Endothelial cell (in vitro differentiated cells): ENCODE measurements at regions not wholly inside any gene's neighbourhood (a gene's known extent, or its start where the extent isn't known, plus 50 kb on each side); places are given as distances from the start of the nearest gene placed in this dataset.
A peak's percentile ranks its signal among the peaks of the same experiment; 100 is the strongest.

Source experiments
- DNase-seq: peaks from one replicate; pipeline ENCODE4 v3.0.0; 2021; ENCODE audit warnings: low spot score
- H3K27ac Mint-ChIP-seq: one replicate; pipeline ENCODE4 v1.8.0; 2021; ENCODE audit warnings: mixed read lengths, inconsistent platforms; ENCODE audit not compliant: unreplicated experiment
- H3K27me3 Mint-ChIP-seq: one replicate; pipeline ENCODE4 v1.8.0; 2021; ENCODE audit warnings: mild to moderate bottlenecking, moderate library complexity, mixed read lengths, inconsistent platforms; ENCODE audit not compliant: unreplicated experiment
- H3K36me3 Mint-ChIP-seq: one replicate; pipeline ENCODE4 v1.8.0; 2021; ENCODE audit warnings: mild to moderate bottlenecking, low read depth, mixed read lengths, inconsistent platforms; ENCODE audit not compliant: unreplicated experiment
- H3K4me1 Mint-ChIP-seq: one replicate; pipeline ENCODE4 v1.8.0; 2021; ENCODE audit warnings: mild to moderate bottlenecking, mixed read lengths, inconsistent platforms; ENCODE audit not compliant: unreplicated experiment
- H3K4me3 Mint-ChIP-seq: one replicate; pipeline ENCODE4 v1.8.0; 2021; ENCODE audit warnings: mild to moderate bottlenecking, mixed read lengths, inconsistent platforms; ENCODE audit not compliant: unreplicated experiment
- H3K9me3 Mint-ChIP-seq: one replicate; pipeline ENCODE4 v1.8.0; 2021; ENCODE audit warnings: mixed read lengths, inconsistent platforms; ENCODE audit not compliant: unreplicated experiment
- CTCF ChIP-seq: fragments of 200-600 bp; sonication (generic); IDR thresholded peaks from one replicate; pipeline ENCODE4 v1.5.0; 2021; ENCODE audit warnings: antibody characterized with exemption; ENCODE audit not compliant: unreplicated experiment

- no peak for TF ChIP-seq CTCF
- H3K9me3 Mint-ChIP-seq = no peaks in the 10 kb centered on the region
- no peak overlapping the region for H3K4me3 Mint-ChIP-seq
- H3K27ac Mint-ChIP-seq = no peak overlapping the region
- H3K36me3 Mint-ChIP-seq = no peaks in the 10 kb centered on the region
- H3K27me3 Mint-ChIP-seq = no peaks in the 10 kb centered on the region
- no peaks in the 10 kb centered on the region for H3K4me1 Mint-ChIP-seq
- no peak for DNase-seq
Observed at GRCh38 chr18:11437046-11437445, 172.3 kb upstream of the SLC35G4 start.

- no peak for DNase-seq
- Mint-ChIP-seq H3K4me3 (no peak overlapping the region), H3K27me3 (no peaks in the 10 kb centered on the region), H3K36me3 (no peaks in the 10 kb centered on the region), H3K27ac (no peak overlapping the region), H3K4me1 (no peaks in the 10 kb centered on the region), H3K9me3 (no peaks in the 10 kb centered on the region)
- TF ChIP-seq CTCF = no peak
Observed at GRCh38 chr18:11432360-11432811, 177.0 kb upstream of the SLC35G4 start.

- no peaks in the 10 kb centered on the region for H3K4me1 Mint-ChIP-seq
- no peak overlapping the region for H3K4me3 Mint-ChIP-seq
- H3K9me3 Mint-ChIP-seq = no peaks in the 10 kb centered on the region
- H3K27me3 Mint-ChIP-seq = no peaks in the 10 kb centered on the region
- H3K36me3 Mint-ChIP-seq = no peaks in the 10 kb centered on the region
- no peak for TF ChIP-seq CTCF
- H3K27ac Mint-ChIP-seq = no peak overlapping the region
- no peak for DNase-seq
Observed at GRCh38 chr18:11429876-11430275, 179.5 kb upstream of the SLC35G4 start.

- no peak overlapping the region for H3K4me3 Mint-ChIP-seq
- peaks cover 1% of the 10 kb centered on the region for H3K27me3 Mint-ChIP-seq
- DNase-seq = no peak
- H3K4me1 Mint-ChIP-seq = peaks cover 3% of the 10 kb centered on the region
- no peaks in the 10 kb centered on the region for H3K9me3 Mint-ChIP-seq
- TF ChIP-seq CTCF = no peak
- peaks cover 4% of the 10 kb centered on the region for H3K36me3 Mint-ChIP-seq
- no peak overlapping the region for H3K27ac Mint-ChIP-seq
Observed at GRCh38 chr18:11425211-11425610, 184.2 kb upstream of the SLC35G4 start.

GRCh38 chr18:11419338-11419737, 190.1 kb upstream of the SLC35G4 start:
- Mint-ChIP-seq H3K4me3 (no peak overlapping the region), H3K9me3 (no peaks in the 10 kb centered on the region), H3K36me3 (peaks cover 3% of the 10 kb centered on the region), H3K4me1 (peaks cover 15% of the 10 kb centered on the region), H3K27ac (peak overlapping the region; percentile 95), H3K27me3 (peaks cover 1% of the 10 kb centered on the region)
- DNase-seq = no peak
- no peak for TF ChIP-seq CTCF
